H1 (cell line): ENCODE measurements at regions not wholly inside any gene's neighbourhood (a gene's known extent, or its start where the extent isn't known, plus 50 kb on each side); places are given as distances from the start of the nearest gene placed in this dataset.

Experiments
- BACH1 ChIP-seq: IDR thresholded peaks from 2 replicates; pipeline ENCODE4 v1.6.1; 2012; ENCODE audit warnings: low read length, improper control_type of control experiment
- FOSL1 ChIP-seq: IDR thresholded peaks from 2 replicates; pipeline ENCODE4 v1.6.1; 2011; ENCODE audit warnings: mild to moderate bottlenecking, low read depth, low read length, moderate library complexity; ENCODE audit not compliant: insufficient read depth
- HDAC6 ChIP-seq: IDR thresholded peaks from one replicate; pipeline ENCODE4 v1.7.1; 2012; ENCODE audit warnings: low read depth, mild to moderate bottlenecking, inconsistent platforms, low read length, moderate library complexity
- SUZ12 ChIP-seq: fragments of 200-600 bp; sonication (generic); IDR thresholded peaks from 2 replicates; pipeline ENCODE4 v1.6.1; 2012; ENCODE audit warnings: mild to moderate bottlenecking, inconsistent platforms, low read length, moderate library complexity, mixed read lengths
- TEAD4 ChIP-seq: IDR thresholded peaks from 2 replicates; pipeline ENCODE4 v1.6.1; 2012; ENCODE audit warnings: low read depth, low read length, inconsistent platforms, mixed read lengths
- TF ChIP-seq, protein P1 (sequence below): IDR thresholded peaks from 2 replicates; pipeline ENCODE4 v1.6.1; 2011; ENCODE audit warnings: low read length, improper control_type of control experiment

DNA sequence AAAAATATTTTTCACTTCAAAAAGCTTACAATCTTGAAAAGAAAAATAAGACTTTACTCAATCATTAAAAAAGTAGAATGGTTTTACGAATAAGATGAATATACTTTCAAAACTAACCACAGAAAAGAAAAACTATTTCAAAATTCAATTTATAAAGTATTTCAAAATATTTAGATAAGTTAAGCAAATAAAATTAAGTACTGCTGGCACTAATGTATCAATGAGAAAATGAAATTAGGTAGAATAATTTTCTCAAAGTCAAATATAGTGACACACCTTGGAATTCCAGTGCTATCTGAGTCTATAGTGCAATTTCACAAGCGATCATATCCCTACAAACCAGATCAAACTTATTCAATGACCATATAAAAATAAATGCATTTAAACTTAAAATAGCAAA, 109.8 kb upstream of the SEMA3A start (continued):
- TF ChIP-seq, protein P1, sequence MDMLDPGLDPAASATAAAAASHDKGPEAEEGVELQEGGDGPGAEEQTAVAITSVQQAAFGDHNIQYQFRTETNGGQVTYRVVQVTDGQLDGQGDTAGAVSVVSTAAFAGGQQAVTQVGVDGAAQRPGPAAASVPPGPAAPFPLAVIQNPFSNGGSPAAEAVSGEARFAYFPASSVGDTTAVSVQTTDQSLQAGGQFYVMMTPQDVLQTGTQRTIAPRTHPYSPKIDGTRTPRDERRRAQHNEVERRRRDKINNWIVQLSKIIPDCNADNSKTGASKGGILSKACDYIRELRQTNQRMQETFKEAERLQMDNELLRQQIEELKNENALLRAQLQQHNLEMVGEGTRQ: no peak
- TF ChIP-seq BACH1 (no peak), TEAD4 (no peak), FOSL1 (no peak), SUZ12 (no peak), HDAC6 (no peak)
